ENCODE measurements at regions not wholly inside any gene's neighbourhood (a gene's known extent, or its start where the extent isn't known, plus 50 kb on each side); places are given as distances from the start of the nearest gene placed in this dataset.
A peak's percentile ranks its signal among the peaks of the same experiment; 100 is the strongest.
"Not testable (repeated sequence)": the region's sequence is repeated elsewhere in the genome, so short reads cannot be mapped to it uniquely, and the experiment has no call there.

DNA sequence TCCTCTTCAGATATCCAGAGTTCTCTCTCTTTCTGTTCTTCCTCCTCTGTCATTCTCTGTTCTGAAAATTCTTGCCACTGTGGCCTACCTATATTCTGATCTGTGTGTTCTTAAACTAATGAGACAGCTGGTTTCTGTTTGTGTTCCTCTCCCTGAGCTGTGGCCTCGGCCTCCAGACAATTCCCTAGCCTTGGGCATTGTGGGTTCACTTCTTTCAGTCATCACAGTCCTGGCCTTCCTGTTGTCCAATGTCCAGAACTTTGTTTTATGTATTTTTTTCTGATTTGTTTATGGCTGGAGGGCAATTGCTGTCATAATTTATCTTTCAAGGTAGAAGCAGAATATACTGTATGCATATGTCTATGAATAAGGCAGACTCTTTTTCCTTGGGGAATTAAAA is 173.2 kb upstream of the MTPN start:
- no peak for DNase-seq

DNA sequence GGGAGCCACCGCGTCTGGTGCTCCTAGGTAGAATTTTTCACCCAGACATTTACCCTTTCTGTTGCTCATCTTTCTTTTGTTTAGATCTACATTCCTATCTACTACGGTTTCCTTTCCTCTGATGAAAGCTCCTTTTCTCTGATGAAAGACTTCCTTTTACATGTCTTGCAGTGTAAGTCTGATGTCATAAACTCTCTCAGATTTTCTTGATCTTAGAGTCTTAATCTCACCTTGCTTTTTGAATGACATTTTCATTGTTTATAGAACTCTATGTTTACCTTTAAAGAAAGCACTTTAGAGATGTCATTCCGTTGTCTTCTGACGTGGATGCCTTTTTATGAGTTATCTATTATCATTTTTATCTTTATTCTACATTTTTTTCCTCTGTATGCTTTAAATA is 171.8 kb upstream of the MTPN start:
- no peak for DNase-seq

DNA sequence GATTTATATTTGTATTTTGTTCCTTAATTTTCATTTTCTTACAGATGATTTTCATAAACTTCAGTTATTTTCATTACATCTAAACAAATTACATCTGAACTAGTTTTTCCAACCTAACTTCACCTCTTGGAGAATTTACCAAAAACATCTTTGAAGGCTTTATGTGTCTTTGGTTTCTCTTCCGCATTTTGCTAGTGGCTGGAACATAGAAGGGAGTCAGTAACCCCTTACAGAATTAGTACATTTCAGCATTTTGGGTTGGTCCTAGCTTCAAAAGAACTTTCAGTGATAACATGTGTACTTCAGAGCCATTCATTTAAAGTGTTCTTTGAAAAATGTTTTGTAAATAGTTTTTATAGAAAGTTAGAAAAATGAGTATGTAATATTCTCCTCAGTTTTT is 169.8 kb upstream of the MTPN start:
- DNase-seq = no peak

DNA sequence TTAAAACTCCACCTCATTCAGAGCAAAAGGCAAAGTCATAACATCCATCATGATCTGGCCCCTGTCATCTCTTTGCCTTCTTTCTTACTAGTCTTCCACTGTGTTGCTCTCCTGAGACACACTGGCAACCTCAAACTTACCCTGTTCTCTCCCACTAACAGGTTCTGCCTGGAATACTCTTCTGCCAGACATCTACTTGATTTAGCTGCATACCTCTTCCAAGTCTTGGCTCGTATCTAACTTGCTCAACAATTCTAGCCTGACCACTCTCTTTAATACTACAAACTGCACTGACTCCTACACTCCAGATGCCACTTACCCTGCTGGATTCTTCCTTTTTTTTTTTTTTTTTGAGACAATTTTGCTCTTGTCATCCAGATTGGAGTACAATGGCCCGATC is 167.0 kb upstream of the MTPN start:
- DNase-seq = no peak

DNA sequence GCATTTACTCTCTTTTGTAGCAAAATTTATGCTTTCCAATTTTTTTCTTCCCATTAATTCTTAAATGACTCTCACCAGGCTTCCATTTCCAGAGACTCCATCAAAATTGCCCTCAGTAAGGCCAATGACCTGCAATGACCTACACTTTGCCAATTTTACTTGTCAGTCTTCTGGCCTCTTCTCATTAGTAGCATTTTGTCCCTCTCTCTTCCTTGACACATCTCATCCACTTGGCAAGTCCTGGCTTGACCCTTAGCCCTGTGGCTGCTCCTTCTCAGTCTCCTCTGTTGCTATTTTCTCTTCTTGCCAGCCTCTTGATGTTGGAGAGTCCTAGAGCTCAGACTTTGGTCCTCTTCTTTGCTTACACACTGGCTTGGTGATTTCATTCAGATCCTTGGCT is 166.1 kb upstream of the MTPN start:
- DNase-seq = no peak

DNA sequence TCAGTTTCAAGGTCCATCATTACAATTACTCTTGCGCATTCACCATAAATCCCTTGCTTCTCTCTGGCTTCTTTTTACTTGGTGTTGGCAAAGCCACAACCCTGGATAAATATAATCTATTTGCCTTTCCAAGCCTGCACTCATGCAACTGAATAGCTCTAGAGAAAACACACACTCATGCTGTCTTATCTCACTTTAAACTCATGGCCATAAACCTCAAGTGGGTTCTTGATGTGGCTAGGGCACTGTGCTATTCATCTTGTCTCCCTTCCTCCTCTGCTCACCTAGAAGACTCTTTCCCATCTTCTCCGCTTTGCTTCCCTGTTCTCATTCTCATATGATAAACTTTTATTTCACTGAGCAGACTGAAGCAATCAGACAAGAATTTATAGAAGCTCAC is 165.4 kb upstream of the MTPN start:
- DNase-seq = no peak

DNA sequence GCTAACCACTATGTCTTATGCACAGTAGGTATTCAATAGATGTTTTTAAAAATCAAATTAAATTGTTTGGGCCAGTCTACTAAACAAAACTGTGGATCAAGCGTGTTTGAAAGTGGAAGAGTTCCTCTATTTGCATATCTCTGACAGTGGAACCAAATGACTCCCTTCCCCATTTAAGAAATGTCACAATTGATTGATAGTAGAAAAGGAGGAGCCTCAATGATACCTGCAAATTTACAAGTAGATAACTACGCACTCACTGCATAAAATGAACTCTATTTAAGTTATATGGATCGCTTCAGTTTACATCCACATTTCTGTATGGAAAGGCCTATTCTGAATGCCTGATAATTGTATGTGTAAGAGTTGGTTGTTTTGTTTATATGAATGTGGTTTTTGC is 163.3 kb upstream of the MTPN start:
- no peak for DNase-seq

DNA sequence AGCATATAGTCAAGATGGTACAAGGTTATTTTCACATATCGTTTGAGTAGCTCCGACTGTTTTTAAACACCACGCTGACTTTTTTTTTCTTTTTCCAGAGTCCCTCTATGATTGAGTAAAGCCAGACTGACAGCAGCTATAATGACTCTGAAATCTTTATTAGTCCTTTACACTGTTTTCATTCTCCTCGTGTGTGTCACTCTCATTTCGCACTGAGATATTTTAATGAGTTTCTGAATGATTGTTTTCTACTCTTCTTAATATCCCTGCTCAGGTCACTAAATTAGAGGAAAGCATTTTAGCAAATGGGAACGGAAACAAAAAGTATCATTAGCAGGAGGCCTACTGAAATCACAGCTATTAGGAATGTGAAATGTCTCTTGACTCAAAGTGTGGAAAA is 162.3 kb upstream of the MTPN start:
- no peak for DNase-seq

DNA sequence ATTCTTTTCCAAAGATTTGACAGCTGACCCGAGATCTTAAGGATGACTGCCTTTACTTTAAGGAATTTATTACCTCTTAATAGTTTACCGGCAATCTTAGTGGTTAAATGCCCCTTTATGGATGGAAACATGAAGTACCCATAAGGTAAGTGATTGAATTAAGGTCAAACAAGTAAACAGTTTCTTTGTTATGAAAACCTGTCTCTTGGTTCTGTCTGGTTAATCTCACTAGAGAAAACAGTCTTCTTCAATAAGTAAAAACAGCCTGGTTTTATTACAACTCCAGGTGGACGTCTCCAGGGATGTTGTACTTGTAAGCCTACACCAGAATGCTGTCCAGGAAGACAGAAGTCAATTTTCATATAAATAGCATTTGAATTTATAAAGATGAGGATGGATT is 161.8 kb upstream of the MTPN start:
- no peak for DNase-seq

DNA sequence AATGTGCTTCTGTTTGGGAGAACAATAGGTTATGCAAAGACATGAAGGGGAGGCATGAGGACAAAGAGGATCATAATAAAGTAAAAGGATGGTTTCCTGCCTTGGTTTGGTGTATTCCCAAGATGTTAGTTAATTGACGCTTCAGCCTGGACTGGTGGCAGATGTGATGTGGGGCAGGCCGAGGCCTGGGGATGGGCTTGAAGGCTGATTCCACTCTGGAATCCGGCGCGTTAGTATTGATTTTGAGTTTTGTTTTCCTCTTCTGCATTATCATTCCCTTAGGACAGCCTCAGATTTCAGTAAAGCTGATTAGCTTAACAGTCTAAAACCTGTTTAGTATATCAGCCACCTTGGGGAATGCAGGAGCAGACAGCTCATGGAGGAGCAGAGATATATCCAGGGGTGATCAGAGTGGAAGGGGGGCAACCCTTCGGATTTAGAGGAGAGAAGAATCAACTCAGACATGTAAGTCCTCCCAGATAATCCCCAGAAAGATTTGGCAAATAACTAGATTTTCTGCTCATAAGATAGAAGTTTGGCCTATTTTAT is 159.8 kb upstream of the MTPN start:
- no peak for DNase-seq

DNA sequence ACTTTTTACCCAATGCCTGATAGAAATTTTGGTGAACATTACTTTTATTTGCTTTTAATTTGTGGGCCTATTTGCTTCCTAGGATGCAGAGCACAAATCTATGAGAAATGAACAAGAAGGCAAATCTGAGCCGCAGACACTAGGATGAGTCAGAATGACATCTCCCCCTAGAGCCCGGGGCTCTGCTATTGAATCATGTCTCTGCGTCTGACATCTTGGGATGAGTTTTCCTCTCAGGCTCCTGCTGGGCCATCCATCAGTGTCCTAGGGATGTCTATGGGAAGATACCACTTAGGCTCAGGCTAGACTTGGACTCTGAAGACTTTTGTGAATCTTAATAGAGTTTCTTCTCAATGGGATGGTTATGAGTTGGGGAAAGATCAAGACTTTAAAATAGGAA is 157.3 kb upstream of the MTPN start:
- DNase-seq = no peak

DNA sequence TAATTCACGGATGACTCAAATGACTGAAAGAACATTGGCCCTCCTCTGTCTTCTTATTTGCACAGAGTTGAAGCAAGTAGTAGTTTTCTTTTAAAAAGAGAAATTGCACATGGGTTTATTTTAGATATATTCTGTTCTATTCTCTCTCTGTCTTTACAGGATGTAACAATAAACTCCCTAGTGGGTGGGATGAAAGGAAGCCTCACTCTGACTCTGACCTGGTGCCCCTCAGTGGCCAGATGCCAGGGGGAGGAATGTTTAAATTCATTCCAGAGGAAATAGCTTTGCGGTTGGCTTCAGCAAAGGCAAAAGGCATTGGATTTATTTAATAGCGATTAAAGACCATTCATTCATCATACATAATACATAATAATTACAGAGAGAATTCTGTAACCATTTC is 156.4 kb upstream of the MTPN start:
- DNase-seq = no peak

DNA sequence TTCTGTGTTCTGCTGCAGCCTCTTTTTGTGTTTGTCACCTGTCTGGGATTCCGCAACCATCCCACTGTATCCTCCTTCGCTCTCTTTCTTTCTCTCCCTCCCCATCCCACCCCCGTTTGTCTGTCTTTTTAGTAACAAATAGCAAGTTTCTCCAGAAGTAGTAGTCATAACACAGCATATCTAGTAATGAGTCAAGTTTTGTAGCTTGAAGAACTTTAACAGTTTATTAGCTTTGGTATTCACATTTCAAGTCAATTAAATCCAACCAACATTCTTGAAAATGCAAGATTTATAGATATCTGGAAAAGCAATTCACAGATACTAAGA is 154.1 kb upstream of the MTPN start:
- DNase-seq = no peak

DNA sequence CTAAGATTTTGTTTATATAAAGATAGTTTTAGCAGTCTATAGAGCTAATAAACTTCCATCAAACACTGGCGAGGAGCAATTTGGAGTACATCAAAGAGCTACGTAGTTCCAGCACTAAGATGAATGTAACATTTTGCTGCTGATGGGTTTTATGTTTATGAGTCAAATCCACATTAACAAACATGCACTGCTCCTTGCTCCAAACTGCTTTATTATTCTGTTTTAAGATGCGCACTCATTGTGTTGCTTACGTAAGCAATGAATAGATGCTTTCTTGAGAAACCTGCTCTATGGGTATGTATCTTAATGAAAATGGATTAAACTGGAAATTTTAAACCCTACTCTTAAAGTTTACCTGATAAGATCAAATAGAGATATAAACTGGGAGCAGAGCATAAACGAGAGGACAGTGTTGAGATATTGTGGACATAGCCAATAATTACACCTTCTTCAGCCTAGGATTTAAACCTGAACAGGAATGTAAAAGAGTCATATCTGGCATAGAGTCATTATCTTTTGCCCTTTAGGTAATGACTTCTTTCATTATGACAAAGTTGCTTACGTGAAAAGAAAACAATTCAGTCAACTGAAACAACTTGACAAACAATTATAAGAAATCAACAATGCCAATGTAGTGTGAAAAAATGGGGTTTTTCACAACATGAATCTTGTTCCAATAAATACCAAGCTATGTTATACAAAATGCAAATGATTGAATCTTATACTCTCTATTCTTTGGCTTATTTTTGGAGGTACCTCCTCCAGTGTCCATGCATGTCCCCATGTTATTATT is 153.5 kb upstream of the MTPN start:
- no peak for DNase-seq

DNA sequence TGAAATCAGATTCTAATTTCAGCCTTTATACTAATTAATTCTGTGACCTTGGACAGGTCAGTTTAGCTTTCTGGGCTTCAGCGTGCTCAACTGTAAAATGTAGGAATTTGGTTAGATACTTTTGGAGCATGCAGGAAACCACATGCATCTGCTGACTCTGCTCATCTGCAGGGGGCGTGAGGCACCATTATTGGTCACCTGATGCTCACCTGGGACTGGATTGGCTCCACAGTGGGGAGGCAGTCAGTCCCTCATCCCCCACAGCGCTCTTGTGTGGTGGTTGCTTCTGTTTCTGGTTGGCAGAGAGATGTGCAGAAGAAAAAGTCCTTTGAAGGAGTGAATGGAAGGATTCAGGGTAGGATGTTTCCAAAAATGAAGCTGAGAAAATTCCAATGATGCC is 150.9 kb upstream of the MTPN start:
- no peak for DNase-seq

DNA sequence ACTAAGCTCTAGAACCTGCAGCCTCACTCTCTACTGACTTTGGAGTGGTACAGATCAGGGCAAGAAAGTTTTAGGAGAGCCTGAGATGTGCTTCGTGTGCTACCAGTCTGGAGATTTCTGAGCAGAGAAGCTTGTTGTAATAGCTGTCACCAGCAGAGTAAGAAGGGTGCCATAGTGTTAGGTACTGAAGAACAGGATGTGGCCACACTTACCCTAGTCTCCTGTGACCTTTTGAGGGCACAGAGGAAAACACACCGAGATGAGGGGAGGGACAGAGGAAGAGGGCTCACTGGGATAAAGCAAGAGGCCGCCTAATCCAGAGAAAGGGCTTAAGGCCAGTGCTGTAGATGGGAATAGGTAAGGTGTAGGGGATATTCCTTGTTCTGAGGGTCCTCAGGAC is 146.2 kb upstream of the MTPN start:
- no peak for DNase-seq

DNA sequence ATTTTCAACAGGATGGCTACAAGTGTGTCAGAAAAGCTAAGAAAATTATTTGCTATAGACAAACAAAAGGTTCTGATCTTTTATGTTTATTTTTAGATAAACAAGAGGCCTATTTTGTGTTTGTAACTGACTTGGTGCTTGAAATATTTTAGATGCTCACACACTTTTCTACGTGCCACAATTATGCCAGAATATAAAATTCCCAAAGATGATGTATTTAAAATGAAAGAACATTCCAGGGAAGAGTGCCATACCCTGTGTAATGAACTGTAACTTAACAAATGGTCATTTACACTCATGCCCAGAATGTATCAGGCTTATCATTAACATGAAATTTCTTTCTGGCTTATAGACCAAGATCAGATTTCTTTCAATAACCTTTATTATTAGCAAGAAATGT is 144.9 kb upstream of the MTPN start:
- DNase-seq = no peak

DNA sequence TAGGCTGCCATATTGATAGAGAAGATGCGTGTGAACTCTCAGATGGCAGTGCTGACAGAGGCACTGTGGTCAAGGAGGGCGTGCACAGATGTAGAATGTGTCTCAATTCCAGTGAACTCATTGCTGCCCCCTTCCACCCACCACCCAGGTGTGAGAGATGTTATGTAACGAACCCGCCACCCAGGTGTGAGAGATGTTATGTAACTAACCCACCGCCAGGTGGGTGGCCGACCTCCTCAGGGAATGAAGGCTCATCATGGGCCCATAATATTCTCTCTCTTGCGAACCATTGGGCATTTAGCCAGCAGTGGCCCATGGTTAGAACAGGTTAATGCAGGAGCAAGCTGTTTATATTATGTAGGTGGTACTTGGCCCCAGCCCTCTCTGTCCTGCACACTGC is 140.4 kb upstream of the MTPN start:
- no peak for DNase-seq

DNA sequence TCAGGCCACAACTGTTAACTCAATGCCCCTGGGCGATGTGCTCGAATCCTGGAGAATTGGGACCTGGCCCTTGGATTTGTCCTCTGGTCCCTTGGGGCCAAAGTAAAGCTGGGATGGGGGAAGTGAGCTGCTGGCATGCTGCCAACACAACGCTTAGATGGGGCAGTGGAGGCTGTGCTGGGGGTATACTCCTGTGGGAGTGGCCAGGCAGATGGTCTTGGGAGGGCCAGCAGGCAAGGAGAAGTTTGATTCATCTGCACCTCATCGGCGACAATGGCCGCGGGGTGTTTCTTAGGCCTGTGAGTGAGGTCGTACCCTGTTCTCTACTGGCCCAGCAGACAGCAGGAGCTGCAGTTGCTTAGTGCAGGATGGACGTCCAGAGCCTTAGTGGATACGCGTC is 139.0 kb upstream of the MTPN start:
- no peak for DNase-seq

DNA sequence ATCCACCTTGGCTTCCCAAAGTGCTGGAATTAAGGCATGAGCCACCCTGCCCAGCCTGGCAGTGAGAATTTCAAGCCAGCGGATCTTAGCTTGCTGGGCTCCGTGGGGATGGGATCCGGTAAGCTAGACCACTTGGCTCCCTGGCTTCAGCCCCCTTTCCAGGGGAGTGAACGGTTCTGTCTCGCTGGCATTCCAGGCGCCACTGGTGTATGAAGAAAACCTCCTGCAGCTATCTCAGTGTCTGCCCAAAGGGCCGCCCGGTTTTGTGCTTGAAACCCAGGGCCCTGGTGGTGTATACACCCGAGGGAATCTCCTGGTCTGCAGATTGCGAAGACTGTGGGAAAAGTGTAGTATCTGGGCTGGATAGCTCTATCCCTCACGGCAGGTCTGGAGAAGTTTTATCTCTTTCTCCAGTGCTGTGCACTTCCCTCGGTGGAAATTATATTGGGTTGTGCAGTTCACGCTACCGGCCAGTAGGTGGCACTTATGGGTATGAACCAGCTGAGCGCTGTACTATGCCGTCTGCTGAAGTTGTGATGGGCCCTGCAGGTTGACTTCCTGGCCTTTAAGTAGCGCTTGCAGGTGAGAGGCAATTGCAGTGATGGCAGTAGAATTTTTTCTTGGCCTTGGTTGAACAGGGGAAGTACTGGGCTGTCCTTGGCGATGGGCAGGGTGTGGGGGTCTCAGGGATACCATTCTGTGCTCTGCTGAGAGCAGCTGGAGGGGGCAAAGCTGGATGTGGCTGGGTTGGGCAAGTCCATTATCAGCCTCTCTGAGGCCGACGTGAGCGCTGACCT is 138.0 kb upstream of the MTPN start:
- DNase-seq = peak; percentile 29

DNA sequence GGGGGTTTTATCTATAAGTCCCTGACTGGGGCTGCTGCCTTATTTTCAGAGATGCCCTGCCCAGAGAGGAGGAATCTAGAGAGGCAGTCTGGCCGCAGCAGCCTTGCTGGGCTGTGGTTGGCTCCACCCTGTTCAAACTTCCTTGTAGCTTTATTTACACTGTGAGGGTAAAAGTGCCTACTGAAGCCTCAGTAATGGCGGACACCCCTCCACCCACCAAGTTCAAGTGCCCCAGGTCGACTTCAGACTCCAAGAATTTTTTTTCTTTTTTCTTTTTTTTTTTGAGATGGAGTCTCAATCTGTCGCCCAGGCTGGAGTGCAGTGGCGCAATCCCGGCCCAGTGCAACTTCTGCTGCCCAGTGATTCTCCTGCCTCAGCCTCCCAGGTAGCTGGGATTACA is 137.3 kb upstream of the MTPN start:
- DNase-seq = not testable (repeated sequence)

DNA sequence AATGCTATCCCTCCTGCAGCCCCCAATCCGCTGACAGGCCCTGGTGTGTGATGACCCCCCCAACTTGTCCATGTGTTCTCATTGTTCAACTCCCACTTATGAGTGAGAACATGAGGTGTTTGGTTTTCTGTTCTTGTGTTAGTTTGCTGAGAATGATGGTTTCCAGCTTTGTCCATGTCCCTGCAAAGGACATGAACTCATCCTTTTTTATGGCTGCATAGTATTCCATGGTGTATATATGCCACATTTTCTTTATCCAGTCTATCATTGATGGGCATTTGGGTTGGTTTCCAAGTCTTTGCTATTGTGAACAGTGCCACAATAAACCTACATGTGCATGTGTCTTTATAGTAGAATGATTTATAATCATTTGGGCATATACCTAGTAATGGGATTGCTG is 131.9 kb upstream of the MTPN start:
- not testable (repeated sequence) for DNase-seq

DNA sequence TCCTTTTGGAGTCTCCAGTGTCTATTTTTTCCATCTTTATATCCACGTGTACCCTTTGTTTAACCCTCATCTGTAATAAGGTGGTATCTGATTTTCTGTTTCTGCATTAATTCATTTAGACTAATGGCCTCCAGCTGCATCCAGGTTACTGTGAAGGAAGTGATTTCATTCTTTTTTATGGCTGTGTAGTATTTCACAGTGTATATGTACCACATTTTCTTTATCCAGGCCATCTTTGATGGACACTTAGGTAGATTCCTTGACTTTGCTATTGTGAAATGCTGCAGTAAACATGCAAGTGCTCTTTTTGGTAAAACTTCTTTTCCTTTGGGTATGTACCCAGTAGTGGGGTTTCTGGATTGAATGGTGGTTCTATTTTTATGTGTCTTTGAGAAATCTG is 128.0 kb upstream of the MTPN start:
- DNase-seq = no peak

DNA sequence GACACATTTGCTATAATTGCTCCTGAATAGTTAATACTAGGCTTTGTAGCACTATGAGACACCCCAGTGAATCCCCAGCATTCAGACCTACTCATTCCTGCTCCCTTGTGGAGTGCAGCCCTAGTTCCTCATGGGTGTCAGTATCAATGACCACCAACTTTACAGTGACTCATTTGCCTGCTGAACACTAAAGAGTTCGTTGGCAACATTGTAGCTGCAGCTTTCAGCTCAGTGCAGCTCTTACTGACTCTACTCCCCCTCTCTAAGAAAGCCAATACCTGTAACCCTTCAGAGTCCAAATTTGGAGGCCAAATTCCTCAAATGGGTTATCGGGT is 127.1 kb upstream of the MTPN start:
- no peak for DNase-seq
